H1 (cell line): ENCODE measurements at regions not wholly inside any gene's neighbourhood (a gene's known extent, or its start where the extent isn't known, plus 50 kb on each side); places are given as distances from the start of the nearest gene placed in this dataset.

Experiments used
- ASH2L ChIP-seq: fragments of 200-600, 300-600 bp; sonication (generic); IDR thresholded peaks from one replicate; pipeline ENCODE4 v1.7.1; 2017; ENCODE audit warnings: low read length
- BCL11A ChIP-seq, 2 experiments: IDR thresholded peaks; one replicate each; pipeline ENCODE4 v1.6.1; 2011; ENCODE audit warnings: low read depth in 2 of 2, low read length in 2 of 2, mild to moderate bottlenecking in 2 of 2
- BRCA1 ChIP-seq: IDR thresholded peaks from 2 replicates; pipeline ENCODE4 v1.6.1; 2012; ENCODE audit warnings: low read depth, low read length, improper control_type of control experiment
- CHD2 ChIP-seq: IDR thresholded peaks from 2 replicates; pipeline ENCODE4 v1.6.1; 2012; ENCODE audit warnings: low read length, improper control_type of control experiment
- EP300 ChIP-seq, 2 experiments: IDR thresholded peaks; 1 replicate in 1 of 2; 2 replicates in 1 of 2; pipeline ENCODE4 v1.6.1; 2011 to 2012; ENCODE audit warnings: low read depth in 2 of 2, low read length in 2 of 2, mild to moderate bottlenecking in 2 of 2, borderline replicate concordance in 1 of 2, inconsistent platforms in 1 of 2, moderate library complexity in 1 of 2
- EZH2 ChIP-seq: fragments of 200-600 bp; sonication (generic); IDR thresholded peaks from 2 replicates; pipeline ENCODE4 v1.7.1; 2012; ENCODE audit warnings: low read depth, mild to moderate bottlenecking, moderate library complexity, low read length, inconsistent platforms; ENCODE audit not compliant: severe bottlenecking
- HDAC6 ChIP-seq: IDR thresholded peaks from one replicate; pipeline ENCODE4 v1.7.1; 2012; ENCODE audit warnings: low read depth, mild to moderate bottlenecking, inconsistent platforms, low read length, moderate library complexity
- KDM5A ChIP-seq: fragments of 200-600 bp; IDR thresholded peaks from 2 replicates; pipeline ENCODE4 v1.7.1; 2012; ENCODE audit warnings: mild to moderate bottlenecking, low read length, inconsistent platforms, mixed read lengths
- MAFK ChIP-seq: IDR thresholded peaks from 2 replicates; pipeline ENCODE4 v1.6.1; 2012; ENCODE audit warnings: low read depth, mild to moderate bottlenecking, improper control_type of control experiment, low read length
- PHF8 ChIP-seq: fragments of 200-600 bp; sonication (generic); conservative IDR thresholded peaks from 2 replicates; pipeline ENCODE4 v1.7.1; 2012; ENCODE audit warnings: low read depth, mild to moderate bottlenecking, inconsistent platforms, low read length, moderate library complexity
- POLR2A ChIP-seq, 2 experiments: IDR thresholded peaks; 1 replicate in 1 of 2; 2 replicates in 1 of 2; pipeline ENCODE4 v1.6.1; 2011; ENCODE audit warnings: low read depth in 2 of 2, low read length in 2 of 2, mild to moderate bottlenecking in 2 of 2; ENCODE audit errors: control extremely low read depth in 1 of 2
- POU5F1 ChIP-seq: IDR thresholded peaks from 2 replicates; pipeline ENCODE4 v1.6.1; 2011; ENCODE audit warnings: low read depth, mild to moderate bottlenecking, low read length, moderate library complexity
- SIRT6 ChIP-seq: IDR thresholded peaks from one replicate; pipeline ENCODE4 v1.7.1; 2012; ENCODE audit warnings: low read length, inconsistent platforms
- SIX5 ChIP-seq: IDR thresholded peaks from 2 replicates; pipeline ENCODE4 v1.6.1; 2011; ENCODE audit warnings: mild to moderate bottlenecking, low read depth, low read length
- SUZ12 ChIP-seq: fragments of 200-600 bp; sonication (generic); IDR thresholded peaks from 2 replicates; pipeline ENCODE4 v1.6.1; 2012; ENCODE audit warnings: mild to moderate bottlenecking, inconsistent platforms, low read length, moderate library complexity, mixed read lengths
- TAF7 ChIP-seq: optimal IDR thresholded peaks from 2 replicates; pipeline ENCODE3; 2011; ENCODE audit warnings: low read depth, mild to moderate bottlenecking, inconsistent platforms, low read length, moderate library complexity, borderline replicate concordance
- TEAD4 ChIP-seq: IDR thresholded peaks from 2 replicates; pipeline ENCODE4 v1.6.1; 2012; ENCODE audit warnings: low read depth, low read length, inconsistent platforms, mixed read lengths
- YY1 ChIP-seq: IDR thresholded peaks from 2 replicates; pipeline ENCODE4 v1.6.1; 2011; ENCODE audit warnings: low read depth, mild to moderate bottlenecking, low read length
- TF ChIP-seq, protein P1 (sequence below): IDR thresholded peaks from 2 replicates; pipeline ENCODE4 v1.6.1; 2012; ENCODE audit warnings: low read length, inconsistent platforms
- TF ChIP-seq, protein P2 (sequence below): IDR thresholded peaks from 2 replicates; pipeline ENCODE4 v1.6.1; 2011; ENCODE audit warnings: low read length, improper control_type of control experiment

DNA sequence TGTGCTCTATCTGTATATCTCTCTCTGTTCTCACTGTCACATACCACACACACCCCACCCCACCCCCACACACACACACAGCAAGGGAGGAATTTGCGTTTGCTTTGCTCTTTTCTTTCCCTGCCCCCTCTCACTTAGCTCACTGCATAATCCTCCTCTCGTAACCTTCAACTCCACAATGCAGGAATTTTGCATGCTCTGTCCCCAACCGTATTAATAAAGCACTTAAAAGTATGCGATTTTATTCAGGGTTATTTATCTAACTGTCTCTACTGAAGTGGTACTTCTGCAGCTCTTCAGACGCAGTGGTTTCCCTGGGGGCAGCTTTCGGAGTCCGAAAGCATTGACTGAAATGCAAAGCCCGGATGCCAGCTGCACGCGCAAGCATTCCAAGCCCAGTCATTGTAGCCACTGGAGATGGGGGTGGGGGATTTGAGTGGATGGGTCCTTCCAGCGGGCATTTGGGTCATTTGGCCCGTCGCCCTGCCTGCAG, 105.4 kb upstream of the RBFOX1 start (continued):
- TF ChIP-seq TEAD4 (peak; percentile 80), KDM5A (no peak), PHF8 (no peak), POLR2A (IDR thresholded peaks at IDR 0.05; ENCODE audit: control extremely low read depth in 1 of 2, low read depth in 2 of 2, low read length in 2 of 2) (no peak), EZH2 (no peak), YY1 (no peak), BRCA1 (no peak), SIRT6 (no peak), SUZ12 (no peak), BCL11A (IDR thresholded peaks at IDR 0.05; ENCODE audit: low read depth in 2 of 2, low read length in 2 of 2) (no peak), MAFK (no peak), EP300 (IDR thresholded peaks at IDR 0.05; ENCODE audit: borderline replicate concordance in 1 of 2, low read depth in 2 of 2, low read length in 2 of 2) (0 out of 3 replicates have a peak, but pooled peaks of 1 of the 2 experiments have one; percentile 18), SIX5 (no peak), ASH2L (peak; percentile 100), POU5F1 (no peak), TAF7 (no peak), CHD2 (no peak), HDAC6 (no peak)
- TF ChIP-seq, protein P1, sequence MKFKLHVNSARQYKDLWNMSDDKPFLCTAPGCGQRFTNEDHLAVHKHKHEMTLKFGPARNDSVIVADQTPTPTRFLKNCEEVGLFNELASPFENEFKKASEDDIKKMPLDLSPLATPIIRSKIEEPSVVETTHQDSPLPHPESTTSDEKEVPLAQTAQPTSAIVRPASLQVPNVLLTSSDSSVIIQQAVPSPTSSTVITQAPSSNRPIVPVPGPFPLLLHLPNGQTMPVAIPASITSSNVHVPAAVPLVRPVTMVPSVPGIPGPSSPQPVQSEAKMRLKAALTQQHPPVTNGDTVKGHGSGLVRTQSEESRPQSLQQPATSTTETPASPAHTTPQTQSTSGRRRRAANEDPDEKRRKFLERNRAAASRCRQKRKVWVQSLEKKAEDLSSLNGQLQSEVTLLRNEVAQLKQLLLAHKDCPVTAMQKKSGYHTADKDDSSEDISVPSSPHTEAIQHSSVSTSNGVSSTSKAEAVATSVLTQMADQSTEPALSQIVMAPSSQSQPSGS, result no peak
- TF ChIP-seq, protein P2, sequence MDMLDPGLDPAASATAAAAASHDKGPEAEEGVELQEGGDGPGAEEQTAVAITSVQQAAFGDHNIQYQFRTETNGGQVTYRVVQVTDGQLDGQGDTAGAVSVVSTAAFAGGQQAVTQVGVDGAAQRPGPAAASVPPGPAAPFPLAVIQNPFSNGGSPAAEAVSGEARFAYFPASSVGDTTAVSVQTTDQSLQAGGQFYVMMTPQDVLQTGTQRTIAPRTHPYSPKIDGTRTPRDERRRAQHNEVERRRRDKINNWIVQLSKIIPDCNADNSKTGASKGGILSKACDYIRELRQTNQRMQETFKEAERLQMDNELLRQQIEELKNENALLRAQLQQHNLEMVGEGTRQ, result no peak
